NCI-H446 treated with DMSO at 0.1 percent for 48 hours (cell line): ENCODE measurements at regions not wholly inside any gene's neighbourhood (a gene's known extent, or its start where the extent isn't known, plus 50 kb on each side); places are given as distances from the start of the nearest gene placed in this dataset.
"Not testable (repeated sequence)": the region's sequence is repeated elsewhere in the genome, so short reads cannot be mapped to it uniquely, and the experiment has no call there.

Experiments used
- DNase-seq: peaks from one replicate; lab custom pipeline; 2025; lab: John Stamatoyannopoulos, UW

DNA sequence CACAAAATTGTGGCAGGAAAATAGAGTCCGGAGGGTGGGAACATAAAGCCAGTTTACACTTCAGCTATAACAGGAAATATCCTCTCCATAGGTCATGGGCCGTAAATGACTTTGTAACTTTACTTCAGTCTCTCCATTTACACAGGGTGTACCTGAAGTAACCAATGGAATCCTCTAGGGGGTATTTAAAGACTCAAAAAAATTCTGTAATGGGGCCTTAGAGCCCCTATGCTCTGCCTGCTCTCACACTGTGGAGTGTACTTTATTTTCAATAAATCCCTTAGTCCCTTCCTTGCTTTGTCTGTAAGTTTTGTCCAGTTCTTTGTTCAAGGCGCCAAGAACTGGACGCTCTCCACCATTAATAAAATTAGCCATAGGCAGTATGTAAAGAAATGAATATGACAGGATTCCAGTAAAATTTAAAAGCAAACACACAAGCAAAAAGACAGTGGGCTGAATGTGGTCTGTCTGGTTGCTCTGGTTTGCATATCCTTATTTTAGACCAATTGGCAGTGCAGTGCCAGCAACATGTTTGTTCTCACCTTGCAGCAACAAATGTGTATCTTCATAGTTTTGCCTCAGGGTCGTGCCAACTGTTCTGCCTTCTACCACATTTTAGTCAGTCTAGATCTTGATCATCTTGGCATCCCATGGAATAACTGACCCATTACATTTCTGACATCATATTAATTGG, 801.5 kb upstream of the SPRY2 start:
- DNase-seq: no peak

DNA sequence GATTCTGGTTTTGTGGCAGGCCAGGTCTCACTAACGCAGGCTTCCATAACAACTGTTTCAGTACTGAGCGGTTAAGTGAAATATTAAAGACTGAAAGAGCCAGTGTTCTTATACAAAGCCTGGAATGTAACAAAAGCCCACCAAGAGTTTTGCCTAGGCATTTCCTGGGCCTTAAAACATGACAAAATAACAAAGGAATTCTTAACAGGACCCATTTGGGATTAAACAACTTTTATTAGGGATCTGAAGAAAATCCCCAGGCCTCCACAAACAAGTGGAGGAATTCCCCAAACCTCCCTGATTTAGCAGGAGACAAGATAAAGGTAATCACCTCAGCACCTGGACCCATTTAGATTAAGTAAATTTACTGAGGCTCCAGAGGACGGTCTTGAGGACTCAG, 799.7 kb upstream of the SPRY2 start:
- no peak for DNase-seq

DNA sequence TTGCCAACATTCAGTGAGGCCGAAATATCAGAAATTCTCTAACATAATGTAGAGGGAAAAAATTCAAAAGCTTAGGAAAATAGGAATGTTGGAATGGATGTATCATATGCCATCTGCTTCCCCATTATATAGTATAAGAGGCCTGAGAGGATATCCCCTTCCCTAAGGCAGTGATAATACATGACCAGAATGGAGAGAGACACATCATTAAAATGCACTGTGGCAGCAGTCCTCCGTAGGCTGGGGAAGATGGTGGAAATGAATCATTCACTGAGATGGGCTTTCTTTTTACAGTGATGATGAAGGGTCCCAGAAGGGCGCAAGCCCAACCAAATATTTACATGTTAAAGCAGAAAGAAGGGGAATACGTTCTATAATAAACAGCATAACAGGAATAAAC, 799.1 kb upstream of the SPRY2 start:
- DNase-seq: no peak

DNA sequence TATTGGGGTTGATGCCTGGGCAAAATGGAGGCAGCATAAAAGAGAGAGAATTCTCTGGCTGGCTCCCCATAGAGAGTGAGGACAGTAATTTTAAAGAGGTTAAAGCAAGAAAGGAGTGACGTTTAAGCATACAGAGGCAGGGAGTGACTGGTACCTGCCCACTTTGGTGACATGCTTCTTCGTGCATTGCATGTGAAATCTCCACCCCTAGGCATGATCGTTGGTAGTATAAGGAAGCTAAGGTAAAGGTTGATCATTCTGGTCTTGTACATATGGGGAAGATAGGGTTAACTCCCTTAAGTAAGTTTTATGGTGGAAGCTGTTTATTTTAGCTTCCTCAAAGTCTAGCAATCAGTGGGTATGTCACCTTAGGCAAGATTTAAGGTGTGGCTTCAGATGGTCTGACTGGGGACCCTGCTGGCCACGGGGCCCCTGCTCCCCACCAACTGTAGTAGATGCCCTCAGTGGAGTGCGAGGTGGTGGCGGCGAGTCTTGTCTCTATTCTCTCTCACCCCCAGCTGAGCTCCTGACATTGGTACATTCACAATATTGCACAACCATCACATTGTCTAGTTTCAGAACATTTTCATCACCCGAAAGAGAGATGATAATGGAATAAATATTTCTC, 797.5 kb upstream of the SPRY2 start:
- DNase-seq: no peak

DNA sequence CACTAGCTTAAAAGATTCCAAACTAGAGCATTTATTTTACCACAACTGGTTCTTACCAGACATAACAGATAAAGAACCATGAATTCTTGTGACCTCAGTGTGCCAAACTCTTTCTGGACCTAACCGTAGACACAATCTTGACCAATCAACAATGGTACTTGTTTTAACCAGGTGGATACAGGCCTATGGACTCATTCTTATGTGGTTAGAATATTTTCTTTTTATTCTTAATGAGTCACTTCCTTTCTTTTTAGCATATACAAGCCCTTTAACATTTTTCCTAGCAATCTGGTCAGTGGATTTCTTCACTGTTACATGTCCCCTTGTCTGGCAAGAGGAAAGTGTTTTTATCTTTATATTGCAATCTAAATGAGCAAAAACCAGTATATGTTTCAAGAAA, 792.1 kb upstream of the SPRY2 start:
- no peak for DNase-seq

DNA sequence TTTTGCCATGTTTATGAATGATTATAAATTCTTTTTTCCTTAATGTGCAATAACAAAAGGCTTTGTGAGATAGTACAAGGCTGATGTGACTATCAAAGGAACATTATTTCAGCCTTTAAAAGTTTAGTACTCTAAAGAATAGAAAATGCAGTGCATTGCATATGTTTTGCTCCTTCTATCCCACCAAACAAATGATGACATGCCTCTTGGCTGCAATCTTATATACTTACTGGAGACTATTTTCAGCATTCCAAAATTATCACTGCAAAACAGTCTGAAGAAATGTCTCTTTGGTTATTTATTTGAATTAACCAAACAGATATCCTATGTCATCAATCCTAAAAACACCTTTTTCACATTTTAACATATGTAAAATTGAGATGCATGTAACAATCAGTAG, 776.5 kb upstream of the SPRY2 start:
- DNase-seq: no peak

DNA sequence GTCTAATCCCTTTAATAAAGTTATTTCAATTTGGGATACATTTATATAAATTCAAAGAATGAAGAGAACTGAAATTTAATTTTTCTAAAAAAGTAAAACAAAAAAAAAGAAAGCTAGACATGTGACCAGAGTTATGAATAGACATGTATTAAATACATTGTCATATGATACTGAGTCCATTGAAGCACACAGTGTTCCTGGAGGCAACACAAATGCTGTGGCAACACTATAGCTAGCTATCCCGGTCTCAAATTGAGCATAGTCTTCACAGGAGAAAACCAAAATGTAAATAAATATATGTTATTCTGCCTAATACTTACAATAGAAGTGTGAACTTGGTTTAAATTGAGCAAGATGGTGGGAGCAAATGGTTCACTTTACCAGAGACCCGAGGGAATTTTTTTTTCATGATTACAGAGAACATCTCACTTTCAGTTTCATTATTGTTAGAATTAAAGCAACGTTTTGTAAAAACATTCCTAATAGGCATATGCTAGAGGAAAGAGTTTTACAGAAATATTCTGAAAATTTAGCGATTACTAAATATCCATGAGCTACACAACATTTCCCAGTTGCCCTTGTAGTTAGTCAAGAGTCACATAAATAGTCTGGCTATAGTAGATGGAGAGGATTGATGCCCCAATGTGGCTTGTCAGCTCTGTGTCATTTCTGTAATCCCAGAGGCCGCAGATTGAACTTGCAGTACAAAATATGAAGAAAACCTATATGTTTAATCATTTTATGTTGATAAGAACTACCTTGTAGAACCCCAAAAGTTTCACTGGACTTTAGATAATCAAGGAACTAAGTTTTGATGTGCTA, 775.7 kb upstream of the SPRY2 start:
- DNase-seq: no peak

DNA sequence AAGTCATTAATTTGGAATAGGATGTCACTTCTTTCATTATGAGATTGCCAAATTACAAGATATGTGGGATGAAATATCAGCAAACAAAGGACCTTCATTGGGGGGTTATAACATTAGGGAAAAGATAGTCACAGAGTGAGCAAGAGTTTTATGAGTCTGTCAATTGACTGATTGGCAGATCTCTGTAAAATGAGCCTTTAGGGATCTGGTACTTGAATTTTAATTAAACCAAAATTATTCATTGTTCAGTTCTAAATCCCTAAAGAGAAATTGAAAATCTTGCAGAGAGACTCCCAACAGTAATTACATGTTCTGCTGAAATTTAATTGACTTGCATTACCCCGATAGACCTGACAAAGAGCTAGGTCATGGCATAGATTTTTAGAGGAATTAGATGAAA, 768.1 kb upstream of the SPRY2 start:
- no peak for DNase-seq

DNA sequence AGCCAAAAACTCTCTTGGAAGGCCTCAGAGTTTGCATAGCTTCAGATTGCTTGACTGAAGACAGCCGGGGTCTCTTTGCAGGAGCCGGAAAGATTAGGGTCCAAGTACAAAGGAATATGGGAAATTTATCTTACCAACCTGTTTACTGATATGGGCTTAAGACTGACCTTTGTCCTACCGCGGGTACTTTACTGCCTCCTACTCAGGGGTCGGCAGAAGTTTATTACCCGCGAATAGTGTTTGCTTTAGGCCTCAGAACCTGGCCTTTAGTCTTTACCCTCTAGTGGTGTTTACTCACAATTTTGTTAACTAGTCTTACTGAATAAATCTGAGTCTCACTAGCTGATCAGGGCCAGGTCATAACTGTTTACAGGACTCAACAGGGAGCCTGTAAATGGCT, 765.4 kb upstream of the SPRY2 start:
- no peak for DNase-seq

DNA sequence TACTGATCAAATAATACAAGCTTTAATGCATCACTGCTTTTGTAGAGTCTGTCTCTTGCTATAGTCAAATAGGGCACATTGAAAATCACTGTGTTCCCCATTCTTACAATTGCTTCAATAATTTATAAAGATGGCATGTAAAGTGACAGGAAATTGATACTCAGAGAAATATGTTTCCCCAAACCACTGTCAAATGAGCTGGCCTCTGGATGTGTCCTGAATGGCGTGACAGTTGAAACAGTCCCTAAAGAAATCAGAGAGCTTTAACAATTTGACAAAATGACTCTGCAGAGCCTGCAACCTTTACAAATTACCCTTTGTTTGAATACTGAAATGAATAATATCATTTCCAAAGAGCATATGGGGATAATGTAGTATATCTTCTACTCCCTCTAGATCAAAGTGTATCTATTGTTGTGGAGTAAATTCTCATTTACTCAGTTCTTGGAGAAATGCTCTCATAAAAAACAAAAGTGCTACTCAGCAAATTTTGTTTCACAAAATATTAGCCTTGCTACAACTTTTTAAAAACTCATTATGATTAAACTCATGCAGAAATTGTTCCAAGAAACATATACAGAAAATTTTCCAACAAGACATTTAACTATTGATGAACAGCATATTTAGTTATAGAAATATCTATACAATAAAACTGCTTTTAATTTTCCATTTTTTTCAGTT, 763.2 kb upstream of the SPRY2 start:
- no peak for DNase-seq

DNA sequence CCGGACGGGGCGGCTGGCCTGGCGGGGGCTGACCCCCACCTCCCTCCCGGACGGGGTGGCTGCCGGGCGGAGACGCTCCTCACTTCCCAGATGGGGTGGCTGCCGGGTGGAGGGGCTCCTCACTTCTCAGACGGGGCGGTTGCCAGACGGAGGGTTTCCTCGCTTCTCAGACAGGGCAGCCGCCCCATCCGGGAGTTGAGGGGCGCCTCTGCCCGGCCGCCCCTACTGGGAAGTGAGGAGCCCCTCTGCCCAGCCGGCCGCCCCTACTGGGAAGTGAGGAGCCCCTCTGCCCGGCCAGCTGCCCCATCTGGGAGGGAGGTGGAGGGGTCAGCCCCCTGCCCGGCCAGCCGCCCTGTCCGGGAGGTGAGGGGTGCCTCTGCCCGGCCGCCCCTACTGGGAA, 761.1 kb upstream of the SPRY2 start:
- DNase-seq: not testable (repeated sequence)

DNA sequence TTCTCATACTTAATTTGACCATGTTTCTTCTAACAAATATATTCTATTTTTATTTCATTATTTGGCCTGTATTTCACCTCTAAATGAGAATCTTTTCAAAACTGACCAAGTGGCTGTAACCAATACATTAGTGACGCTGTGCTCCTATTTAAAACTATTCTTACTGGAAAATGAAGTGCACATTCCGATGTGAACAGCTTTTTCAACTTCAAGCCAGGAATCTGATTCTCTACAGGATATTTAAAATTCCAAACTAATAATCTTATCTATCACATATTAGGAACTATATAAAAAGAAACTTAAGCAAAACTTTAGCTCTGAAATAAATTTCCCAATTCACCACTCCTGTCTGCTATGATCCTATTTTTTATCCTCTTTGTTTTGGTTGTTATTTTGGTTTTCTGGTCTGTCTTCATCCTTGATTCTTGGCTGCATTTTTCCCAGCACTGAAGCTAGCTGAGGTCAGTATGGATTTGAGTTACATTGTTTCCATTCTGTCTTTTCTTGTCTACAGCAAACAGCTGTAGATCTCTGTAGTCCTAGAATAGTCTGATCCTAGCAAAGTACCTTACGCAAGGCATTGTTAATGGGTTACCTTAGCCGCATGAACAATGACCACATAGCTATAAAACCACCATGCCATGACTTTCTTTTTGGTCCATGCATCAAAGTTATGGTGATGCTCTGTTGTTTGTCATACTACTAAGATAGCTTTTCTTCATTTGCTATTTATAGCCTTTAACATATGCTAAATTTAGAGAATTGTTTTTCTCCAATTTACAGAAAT, 748.6 kb upstream of the SPRY2 start:
- no peak for DNase-seq

DNA sequence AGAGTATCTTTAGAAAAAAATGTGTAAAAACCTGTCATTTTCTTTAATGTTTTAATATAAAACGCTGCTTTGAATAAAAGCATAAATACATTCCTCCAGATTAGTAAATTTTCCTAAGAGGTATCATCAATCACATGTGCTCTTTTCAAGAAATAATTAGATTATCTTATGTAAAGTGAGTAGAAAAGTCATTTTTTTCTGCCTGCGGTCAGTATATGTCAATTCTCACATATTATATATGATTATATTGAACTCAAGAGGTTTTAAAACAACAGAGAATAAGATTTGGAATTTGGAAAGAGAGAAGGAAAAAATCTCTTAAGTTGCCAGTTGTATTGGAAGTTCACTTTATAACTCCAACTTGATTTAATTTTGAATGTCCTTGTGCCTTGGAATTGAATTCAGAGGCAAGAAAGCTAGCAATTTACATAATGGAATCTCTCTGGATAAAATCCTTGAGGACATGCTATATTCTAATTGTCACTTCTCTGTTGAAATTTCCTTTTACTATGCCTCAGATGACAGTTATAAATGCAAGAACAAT, 740.1 kb upstream of the SPRY2 start:
- no peak for DNase-seq

DNA sequence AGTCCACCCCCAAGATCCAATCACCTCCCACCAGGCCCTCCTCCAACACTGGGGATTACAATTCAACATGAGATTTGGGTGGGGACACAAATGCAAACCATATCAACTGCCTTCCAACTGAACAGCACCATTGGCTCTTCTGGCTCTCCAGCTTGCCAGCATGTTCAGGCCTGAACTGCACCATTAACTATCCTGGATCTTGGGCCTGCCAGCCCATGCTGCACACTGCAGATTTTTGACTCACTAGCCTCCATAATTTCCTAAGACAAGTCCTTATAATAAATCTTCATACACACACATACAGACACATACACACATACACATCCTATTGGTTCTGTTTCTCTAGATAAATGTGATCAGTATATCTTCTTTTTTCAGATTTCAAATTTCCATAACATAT, 737.1 kb upstream of the SPRY2 start:
- DNase-seq: no peak

DNA sequence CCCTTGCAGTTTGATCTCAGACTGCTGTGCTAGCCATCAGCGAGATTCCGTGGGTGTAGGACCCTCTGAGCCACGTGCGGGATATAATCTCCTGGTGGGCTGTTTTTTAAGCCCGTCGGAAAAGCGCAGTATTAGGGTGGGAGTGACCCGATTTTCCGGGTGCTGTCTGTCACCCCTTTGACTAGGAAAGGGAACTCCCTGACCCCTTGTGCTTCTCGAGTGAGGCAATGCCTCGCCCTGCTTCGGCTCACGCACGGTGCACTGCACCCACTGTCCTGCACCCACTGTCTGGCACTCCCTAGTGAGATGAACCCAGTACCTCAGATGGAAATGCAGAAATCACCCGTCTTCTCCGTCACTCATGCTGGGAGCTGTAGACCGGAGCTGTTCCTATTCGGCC, 728.9 kb upstream of the SPRY2 start:
- not testable (repeated sequence) for DNase-seq

DNA sequence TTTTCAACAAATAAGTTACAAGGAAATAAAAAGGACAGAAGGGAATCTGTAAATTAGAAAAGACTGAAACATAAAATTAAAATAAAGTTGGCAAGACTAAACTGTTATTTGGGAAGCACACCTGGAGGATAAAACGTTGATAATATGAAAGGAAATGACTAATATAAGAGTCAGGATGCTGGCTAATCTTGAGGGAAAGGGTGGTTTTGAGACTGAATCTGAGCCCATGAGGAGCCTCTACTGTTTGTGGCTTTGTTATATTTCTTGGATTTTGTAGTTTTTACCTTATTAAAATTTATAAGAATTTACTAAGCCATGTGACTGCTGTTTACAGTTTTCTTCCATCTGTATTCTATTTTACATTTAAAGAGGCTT, 718.0 kb upstream of the SPRY2 start:
- DNase-seq: no peak

DNA sequence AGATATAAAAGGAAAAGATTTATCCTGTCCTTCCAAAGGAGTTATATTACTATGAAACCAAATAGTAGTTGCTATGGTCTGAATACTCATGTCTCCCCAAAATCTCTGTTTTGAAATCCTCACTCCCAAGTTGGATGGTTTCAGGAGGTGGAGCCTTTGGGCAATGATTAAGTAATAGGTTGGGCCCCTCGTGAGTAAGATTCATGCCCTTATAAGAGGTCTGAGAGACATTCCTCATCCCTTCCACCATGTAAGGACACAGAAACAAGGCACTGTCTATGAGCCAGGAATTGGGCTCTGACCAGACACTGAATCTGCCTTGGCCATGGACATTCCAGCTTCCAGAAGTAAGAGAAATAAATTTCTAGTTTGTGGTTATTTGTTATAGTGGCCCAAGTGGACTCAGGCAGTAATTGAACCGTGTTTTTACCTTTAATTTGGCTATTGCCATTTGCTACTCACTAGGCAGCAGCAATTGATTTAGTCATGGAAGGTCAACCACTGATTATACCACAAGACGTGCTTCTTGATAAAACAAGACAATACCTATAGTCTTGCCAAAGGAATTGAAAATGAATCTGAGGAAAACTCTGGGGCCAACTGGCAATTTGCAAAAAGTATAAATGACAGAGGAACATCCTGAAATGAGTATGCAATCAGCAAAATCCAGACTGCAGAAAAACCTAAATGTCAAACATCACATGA, 717.4 kb upstream of the SPRY2 start:
- DNase-seq: no peak

DNA sequence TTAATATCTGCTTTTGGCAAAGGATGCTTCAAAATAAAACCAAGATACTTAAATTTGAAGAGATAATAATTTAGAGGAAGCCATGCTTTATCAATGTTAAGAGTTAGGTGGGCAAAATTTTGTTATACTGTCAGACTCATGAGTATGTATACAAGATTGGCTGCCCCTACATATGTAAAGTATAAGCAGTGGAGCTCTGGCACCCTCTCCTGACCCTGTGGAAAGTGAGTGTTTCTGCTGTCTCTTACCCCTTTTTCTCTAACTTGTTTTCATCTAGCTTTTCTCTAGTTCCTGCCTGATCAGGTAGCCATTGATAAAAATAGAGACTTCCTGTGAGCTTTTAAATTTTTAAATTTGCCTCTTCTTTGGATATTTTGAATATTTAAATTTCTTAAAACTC, 710.9 kb upstream of the SPRY2 start:
- no peak for DNase-seq

DNA sequence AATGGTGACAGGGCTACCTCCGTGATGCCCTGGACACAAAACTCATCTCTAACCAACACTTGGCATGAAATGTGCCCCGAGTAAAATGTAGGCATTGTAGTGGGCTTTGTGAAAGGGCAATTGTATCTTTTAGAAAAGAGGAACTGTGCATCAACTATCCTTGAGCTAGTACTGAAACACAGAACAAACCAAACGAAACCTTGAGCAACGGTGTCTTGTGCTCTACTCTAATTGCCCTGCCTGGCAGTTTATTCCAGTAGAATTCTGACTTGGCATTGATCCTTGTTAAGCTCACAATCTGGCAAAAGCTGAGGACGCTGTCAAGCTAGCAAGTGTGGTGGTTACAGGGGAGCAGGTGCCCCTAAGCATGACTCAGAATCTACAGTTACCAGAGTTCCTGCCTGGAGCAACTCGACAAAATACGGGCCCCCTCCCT, 707.1 kb upstream of the SPRY2 start:
- peak; percentile 11 for DNase-seq

DNA sequence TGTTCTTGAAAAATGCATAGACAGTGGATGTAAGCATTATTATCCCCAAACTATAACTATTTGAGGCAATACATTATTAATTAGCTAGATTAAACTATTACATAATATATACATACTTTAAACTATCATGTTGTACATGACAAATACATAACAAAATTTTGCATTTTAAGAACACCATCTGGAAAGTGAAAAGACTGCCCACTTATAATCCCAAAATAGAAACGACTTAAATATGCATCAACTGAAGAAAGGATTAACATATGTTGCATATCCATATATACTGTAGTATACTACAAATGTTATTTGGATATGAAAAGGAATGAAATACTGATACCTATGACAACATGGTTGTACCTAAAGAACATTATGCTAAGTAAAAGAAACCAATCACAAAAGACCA, 700.8 kb upstream of the SPRY2 start:
- DNase-seq: no peak

DNA sequence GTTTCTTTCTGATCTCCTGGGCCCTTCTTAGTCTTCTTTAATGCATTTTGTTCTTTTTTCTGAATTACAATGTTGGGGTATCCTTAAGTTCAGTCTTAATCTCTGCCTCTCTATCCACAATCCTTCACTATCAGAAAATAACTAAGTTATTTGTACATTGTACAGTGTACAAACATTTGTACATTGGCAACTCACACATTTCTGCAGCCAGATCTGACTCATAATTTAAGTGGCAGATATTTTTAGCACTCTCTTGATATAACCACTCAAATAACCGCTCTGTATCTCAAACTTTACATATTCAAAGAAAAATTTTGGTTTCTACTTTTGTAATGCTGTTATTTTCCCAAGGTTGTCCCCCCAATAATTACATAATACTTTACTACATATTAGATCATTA, 691.1 kb upstream of the SPRY2 start:
- DNase-seq: no peak
